HCT116 (cell line): ENCODE measurements at regions not wholly inside any gene's neighbourhood (a gene's known extent, or its start where the extent isn't known, plus 50 kb on each side); places are given as distances from the start of the nearest gene placed in this dataset.

ENCODE experiments used
- ATAC-seq: fragments of 200-7000 bp; cut with Tn5 transposase; 2 replicates; pipeline ENCODE4 v1.9.1; 2020; ENCODE audit warnings: mild to moderate bottlenecking, moderate library complexity
- BruUV-seq: library from RNA; stranded (reverse); fragments of 400-500 nt; replicated peaks from 2 replicates; lab custom pipeline; 2021; lab: Mats Ljungman, UMichigan
- CTCF ChIA-PET: fragments of 300-600 bp; sonication (Branson Sonifier 250); formaldehyde crosslinking; loops from one replicate; lab custom pipeline; 2021; ENCODE audit warnings: antibody characterized with exemption; lab: Charles Lee
- POLR2A ChIA-PET: fragments of 300-600, 350-600 bp; sonication (Branson Sonifier 250); formaldehyde crosslinking; loops from one replicate; lab custom pipeline; 2021; ENCODE audit warnings: antibody characterized with exemption; lab: Charles Lee
- RAD21 ChIA-PET, 2 experiments: fragments of 300-600 bp; sonication (Branson Sonifier 250); formaldehyde crosslinking; loops; one replicate each; lab custom pipeline; 2023; ENCODE audit warnings: low total read pairs in 2 of 2; ENCODE audit not compliant: uncharacterized antibody in 2 of 2, unreplicated experiment in 2 of 2, low non-redundant PET in 1 of 2; lab: Charles Lee
- DNase-seq: peaks from one replicate; pipeline ENCODE4 v3.0.0-alpha.2; 2010; ENCODE audit warnings: low read depth, low spot score
- H2AFZ ChIP-seq: fragments of 200-600 bp; shearing (Covaris generic), sonication (generic); 2 replicates; pipeline ENCODE4 v1.6.1; 2017; ENCODE audit warnings: low read depth, mixed run types, mixed read lengths, antibody characterized with exemption, low read length; ENCODE audit not compliant: poor library complexity, severe bottlenecking
- H3K27ac ChIP-seq: 2 replicates; pipeline ENCODE4 v1.5.1; 2012; ENCODE audit warnings: low read depth, low read length
- H3K27me3 ChIP-seq: fragments of 200-600 bp; sonication (generic); 2 replicates; pipeline ENCODE4 v1.6.1; 2016; ENCODE audit warnings: mixed run types, low read length, mixed read lengths; ENCODE audit not compliant: insufficient read depth
- H3K36me3 ChIP-seq, 2 experiments: fragments of 200-500 bp in 1 of 2; fragments of 200-600 bp in 1 of 2; sonication (Bioruptor generic) in 1 of 2; sonication (generic) in 1 of 2; 2 replicates each; pipeline versions ENCODE4 v1.5.1 to v1.6.1; 2014 to 2016; ENCODE audit warnings: low read length in 2 of 2, inconsistent platforms in 1 of 2, mixed read lengths in 1 of 2, mixed run types in 1 of 2; ENCODE audit not compliant: insufficient read depth in 2 of 2, control insufficient read depth in 1 of 2
- H3K4me1 ChIP-seq, 2 experiments: fragments of 200-600 bp in 1 of 2; sonication (generic) in 1 of 2; 2 replicates each; pipeline versions ENCODE4 v1.5.1 to v1.6.1; 2012 to 2017; ENCODE audit warnings: low read length in 2 of 2, inconsistent platforms in 1 of 2, mild to moderate bottlenecking in 1 of 2, mixed read lengths in 1 of 2, mixed run types in 1 of 2, moderate library complexity in 1 of 2; ENCODE audit not compliant: insufficient read depth in 2 of 2, control insufficient read depth in 1 of 2
- H3K4me2 ChIP-seq: fragments of 200-600 bp; sonication (generic); 2 replicates; pipeline ENCODE4 v1.6.1; 2017; ENCODE audit warnings: mixed run types, low read length, mixed read lengths
- H3K4me3 ChIP-seq, 2 experiments: fragments of 200-600 bp in 1 of 2; sonication (generic) in 1 of 2; replicated peaks in 1 of 2; 2 replicates each; pipeline ENCODE4 v1.5.1; 2011 to 2016; ENCODE audit warnings: low read length in 2 of 2, control low read depth in 1 of 2, low read depth in 1 of 2, mild to moderate bottlenecking in 1 of 2, mixed read lengths in 1 of 2, mixed run types in 1 of 2
- H3K79me2 ChIP-seq: fragments of 200-600 bp; sonication (generic); 2 replicates; pipeline ENCODE4 v1.6.1; 2017; ENCODE audit warnings: mild to moderate bottlenecking, mixed run types, low read length, moderate library complexity, mixed read lengths; ENCODE audit not compliant: insufficient read depth
- H3K9ac ChIP-seq: fragments of 200-600 bp; sonication (generic); 2 replicates; pipeline ENCODE4 v1.6.1; 2016; ENCODE audit warnings: low read length, mixed read lengths
- H3K9me2 ChIP-seq: fragments of 200-600 bp; sonication (generic), shearing (Covaris generic); 2 replicates; pipeline ENCODE4 v1.6.1; 2017; ENCODE audit warnings: mixed run types, mild to moderate bottlenecking, moderate library complexity; ENCODE audit not compliant: insufficient read depth
- H3K9me3 ChIP-seq, 2 experiments: fragments of 200-500 bp in 1 of 2; fragments of 200-600 bp in 1 of 2; sonication (Bioruptor generic) in 1 of 2; sonication (generic) in 1 of 2; 2 replicates each; pipeline ENCODE4 v1.6.1; 2014 to 2017; ENCODE audit warnings: low read length in 2 of 2, mixed read lengths in 2 of 2, inconsistent platforms in 1 of 2, low read depth in 1 of 2, mild to moderate bottlenecking in 1 of 2, mixed run types in 1 of 2, moderate library complexity in 1 of 2; ENCODE audit not compliant: control insufficient read depth in 1 of 2, insufficient read depth in 1 of 2
- H4K20me1 ChIP-seq: fragments of 200-600 bp; sonication (generic), shearing (Covaris generic); 2 replicates; pipeline ENCODE4 v1.6.1; 2017; ENCODE audit warnings: mixed run types, mild to moderate bottlenecking, moderate library complexity; ENCODE audit not compliant: insufficient read depth
- CBX3 ChIP-seq: IDR thresholded peaks from 2 replicates; pipeline ENCODE4 v1.6.1; 2012; ENCODE audit warnings: low read depth
- ELF1 ChIP-seq: IDR thresholded peaks from 2 replicates; pipeline ENCODE4 v1.6.1; 2012; ENCODE audit warnings: low read depth, borderline replicate concordance
- POLR2AphosphoS5 ChIP-seq: IDR thresholded peaks from 2 replicates; pipeline ENCODE4 v1.6.1; 2011; ENCODE audit warnings: mild to moderate bottlenecking, low read depth, low read length, moderate library complexity
- RAD21 ChIP-seq: IDR thresholded peaks from 2 replicates; pipeline ENCODE4 v1.6.1; 2012; ENCODE audit warnings: low read depth, mild to moderate bottlenecking
- SIN3A ChIP-seq: IDR thresholded peaks from 2 replicates; pipeline ENCODE4 v1.6.1; 2012; ENCODE audit warnings: low read depth
- SP1 ChIP-seq: IDR thresholded peaks from 2 replicates; pipeline ENCODE4 v1.6.1; 2012; ENCODE audit warnings: low read depth
- TCF7L2 ChIP-seq: IDR thresholded peaks from 2 replicates; pipeline ENCODE4 v1.7.0; 2011; ENCODE audit warnings: borderline replicate concordance, inconsistent platforms; ENCODE audit not compliant: insufficient read depth, insufficient read length; ENCODE audit errors: extremely low read depth
- YY1 ChIP-seq: IDR thresholded peaks from 2 replicates; pipeline ENCODE4 v1.6.1; 2011; ENCODE audit warnings: low read length, low read depth, moderate library complexity, mild to moderate bottlenecking; ENCODE audit not compliant: insufficient replicate concordance; ENCODE audit errors: extremely low read depth
- ZFX ChIP-seq: fragments of 450-650 bp; IDR thresholded peaks from 2 replicates; pipeline ENCODE4 v1.6.1; 2017
- ZNF274 ChIP-seq: fragments of 200-500 bp; sonication (Bioruptor generic); IDR thresholded peaks from 2 replicates; pipeline ENCODE4 v1.6.1; 2014; ENCODE audit warnings: mild to moderate bottlenecking, low read depth, low read length, inconsistent platforms
- intact Hi-C: fragments of 100-400 bp; cut with micrococcal nuclease; formaldehyde crosslinking; loops from 2 replicates; pipeline ENCODE4 v1.10.0; 2022
- TF ChIP-seq, protein P1 (sequence below): IDR thresholded peaks from 2 replicates; pipeline ENCODE4 v1.6.1; 2012
- TF ChIP-seq, protein P2 (sequence below): IDR thresholded peaks from 2 replicates; pipeline ENCODE4 v1.6.1; 2012
- TF ChIP-seq, protein P3 (sequence below): IDR thresholded peaks from 2 replicates; pipeline ENCODE4 v1.6.1; 2012; ENCODE audit warnings: low read depth
- TF ChIP-seq, protein P4 (sequence below): IDR thresholded peaks from 2 replicates; pipeline ENCODE4 v1.6.1; 2011; ENCODE audit warnings: mild to moderate bottlenecking, low read length, moderate library complexity; ENCODE audit not compliant: insufficient replicate concordance; ENCODE audit errors: extremely low read depth

DNA sequence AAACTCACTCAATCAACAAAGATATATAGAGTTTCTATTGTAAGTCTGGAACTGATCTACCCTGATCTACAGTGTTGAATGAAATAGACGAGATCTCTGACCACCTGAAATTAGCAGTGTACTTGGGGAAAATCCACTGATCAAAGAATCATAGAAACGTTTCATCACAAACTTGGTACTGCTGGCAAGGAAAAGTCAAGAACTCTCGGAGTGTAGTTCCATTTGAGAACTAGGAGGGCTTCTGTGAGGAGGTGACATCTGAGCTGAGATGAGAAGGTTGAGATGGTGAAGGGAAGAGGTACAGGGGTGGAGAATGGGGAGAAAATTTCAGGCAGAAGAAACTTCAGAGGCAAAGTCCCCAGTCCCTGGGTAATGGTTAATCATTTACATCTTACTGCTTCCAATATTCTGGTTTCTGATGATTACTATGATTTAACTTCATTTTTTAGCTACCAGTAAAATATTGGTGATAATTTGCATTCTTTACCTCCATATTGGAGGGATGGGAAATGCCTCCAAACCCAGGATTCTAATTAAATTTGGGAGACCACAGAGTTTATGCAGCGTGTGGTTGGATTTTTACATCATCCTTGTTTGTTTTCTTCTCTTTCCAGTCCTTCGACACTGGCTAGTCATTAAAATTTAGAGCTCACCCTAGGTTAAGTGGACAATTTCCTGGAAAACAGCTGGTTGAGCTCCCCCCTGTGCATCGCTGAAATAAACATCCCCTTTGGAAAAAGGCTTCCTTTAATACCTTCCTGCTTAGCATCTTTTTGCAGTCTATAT, 191.9 kb downstream of the BCAS1 start:
- H3K9ac ChIP-seq, result no peak overlapping the region
- intact Hi-C loops, result no loop called here
- H3K4me2 ChIP-seq, result no peak overlapping the region
- TF ChIP-seq SP1, result no peak
- TF ChIP-seq POLR2AphosphoS5, result no peak
- no peak for TF ChIP-seq ZNF274
- TF ChIP-seq YY1, result no peak
- TF ChIP-seq ELF1, result no peak
- TF ChIP-seq, protein P1, sequence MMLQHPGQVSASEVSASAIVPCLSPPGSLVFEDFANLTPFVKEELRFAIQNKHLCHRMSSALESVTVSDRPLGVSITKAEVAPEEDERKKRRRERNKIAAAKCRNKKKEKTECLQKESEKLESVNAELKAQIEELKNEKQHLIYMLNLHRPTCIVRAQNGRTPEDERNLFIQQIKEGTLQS, result no peak
- TF ChIP-seq SIN3A, result no peak
- ChIA-PET CTCF (interaction anchor here (1.2 kb wide), 1 partner anchor 8 kb away, joined by 3 read pairs; no protein-coding TSS in a partner anchor), RAD21 (no interaction called here), POLR2A (no interaction called here)
- no TSS peak for BruUV-seq
- peaks cover 8% of the 10 kb centered on the region in 2 experiments; a peak in 3 of 4 replicates for H3K4me1 ChIP-seq
- H3K27me3 ChIP-seq, result no peaks in the 10 kb centered on the region
- no peak for DNase-seq
- no peaks in the 10 kb centered on the region for H3K9me3 ChIP-seq
- no peak overlapping the region for H3K27ac ChIP-seq
- no peak overlapping the region for H2AFZ ChIP-seq
- H3K79me2 ChIP-seq, result no peaks in the 10 kb centered on the region
- H3K9me2 ChIP-seq, result no peaks in the 10 kb centered on the region
- H4K20me1 ChIP-seq, result no peaks in the 10 kb centered on the region
- H3K36me3 ChIP-seq, result no peaks in the 10 kb centered on the region
- no peak overlapping the region for H3K4me3 ChIP-seq
- ATAC-seq, result no peak

DNA sequence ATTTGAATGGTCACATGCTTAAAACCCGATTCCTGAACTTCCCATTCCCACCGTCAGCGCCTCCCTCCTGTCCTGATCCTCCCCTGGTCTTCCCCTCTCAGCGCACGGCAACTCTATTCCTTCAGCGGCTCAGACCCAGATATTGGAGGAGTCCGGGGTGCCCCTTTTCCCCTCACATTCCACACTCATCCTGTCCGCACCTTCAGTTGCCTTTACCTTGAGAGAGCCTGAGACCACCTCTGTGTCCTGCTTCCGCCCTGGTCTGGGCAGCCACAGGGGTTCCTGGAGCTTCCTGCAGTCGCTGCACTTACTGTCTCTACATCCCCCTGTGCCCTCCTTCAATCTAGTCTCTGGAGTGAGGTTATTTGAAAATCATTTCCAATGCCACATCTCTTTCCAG, 193.4 kb downstream of the BCAS1 start:
- Histone ChIP-seq H3K36me3 (no peaks in the 10 kb centered on the region), H2AFZ (no peak overlapping the region), H3K79me2 (no peaks in the 10 kb centered on the region), H3K9me2 (no peaks in the 10 kb centered on the region), H3K4me1 (0 out of 4 replicates have a peak, but pooled peaks cover 0 to 3% of the 10 kb centered on the region in 2 experiments), H3K27me3 (no peaks in the 10 kb centered on the region), H3K27ac (no peak overlapping the region), H3K4me3 (no peak overlapping the region), H3K9me3 (no peaks in the 10 kb centered on the region), H3K4me2 (no peak overlapping the region), H4K20me1 (no peaks in the 10 kb centered on the region), H3K9ac (no peak overlapping the region)
- ChIA-PET RAD21 (no interaction called here), POLR2A (no interaction called here), CTCF (no interaction called here)
- DNase-seq (no peak), ATAC-seq (no peak)
- BruUV-seq, result no TSS peak
- intact Hi-C loops, result no loop called here
- TF ChIP-seq ZFX (no peak), CBX3 (no peak), RAD21 (no peak), TCF7L2 (no peak), POLR2AphosphoS5 (no peak), SIN3A (no peak)
- TF ChIP-seq, protein P2, sequence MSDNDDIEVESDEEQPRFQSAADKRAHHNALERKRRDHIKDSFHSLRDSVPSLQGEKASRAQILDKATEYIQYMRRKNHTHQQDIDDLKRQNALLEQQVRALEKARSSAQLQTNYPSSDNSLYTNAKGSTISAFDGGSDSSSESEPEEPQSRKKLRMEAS, result no peak
- TF ChIP-seq, protein P3, sequence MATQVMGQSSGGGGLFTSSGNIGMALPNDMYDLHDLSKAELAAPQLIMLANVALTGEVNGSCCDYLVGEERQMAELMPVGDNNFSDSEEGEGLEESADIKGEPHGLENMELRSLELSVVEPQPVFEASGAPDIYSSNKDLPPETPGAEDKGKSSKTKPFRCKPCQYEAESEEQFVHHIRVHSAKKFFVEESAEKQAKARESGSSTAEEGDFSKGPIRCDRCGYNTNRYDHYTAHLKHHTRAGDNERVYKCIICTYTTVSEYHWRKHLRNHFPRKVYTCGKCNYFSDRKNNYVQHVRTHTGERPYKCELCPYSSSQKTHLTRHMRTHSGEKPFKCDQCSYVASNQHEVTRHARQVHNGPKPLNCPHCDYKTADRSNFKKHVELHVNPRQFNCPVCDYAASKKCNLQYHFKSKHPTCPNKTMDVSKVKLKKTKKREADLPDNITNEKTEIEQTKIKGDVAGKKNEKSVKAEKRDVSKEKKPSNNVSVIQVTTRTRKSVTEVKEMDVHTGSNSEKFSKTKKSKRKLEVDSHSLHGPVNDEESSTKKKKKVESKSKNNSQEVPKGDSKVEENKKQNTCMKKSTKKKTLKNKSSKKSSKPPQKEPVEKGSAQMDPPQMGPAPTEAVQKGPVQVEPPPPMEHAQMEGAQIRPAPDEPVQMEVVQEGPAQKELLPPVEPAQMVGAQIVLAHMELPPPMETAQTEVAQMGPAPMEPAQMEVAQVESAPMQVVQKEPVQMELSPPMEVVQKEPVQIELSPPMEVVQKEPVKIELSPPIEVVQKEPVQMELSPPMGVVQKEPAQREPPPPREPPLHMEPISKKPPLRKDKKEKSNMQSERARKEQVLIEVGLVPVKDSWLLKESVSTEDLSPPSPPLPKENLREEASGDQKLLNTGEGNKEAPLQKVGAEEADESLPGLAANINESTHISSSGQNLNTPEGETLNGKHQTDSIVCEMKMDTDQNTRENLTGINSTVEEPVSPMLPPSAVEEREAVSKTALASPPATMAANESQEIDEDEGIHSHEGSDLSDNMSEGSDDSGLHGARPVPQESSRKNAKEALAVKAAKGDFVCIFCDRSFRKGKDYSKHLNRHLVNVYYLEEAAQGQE, result no peak
- TF ChIP-seq, protein P4, sequence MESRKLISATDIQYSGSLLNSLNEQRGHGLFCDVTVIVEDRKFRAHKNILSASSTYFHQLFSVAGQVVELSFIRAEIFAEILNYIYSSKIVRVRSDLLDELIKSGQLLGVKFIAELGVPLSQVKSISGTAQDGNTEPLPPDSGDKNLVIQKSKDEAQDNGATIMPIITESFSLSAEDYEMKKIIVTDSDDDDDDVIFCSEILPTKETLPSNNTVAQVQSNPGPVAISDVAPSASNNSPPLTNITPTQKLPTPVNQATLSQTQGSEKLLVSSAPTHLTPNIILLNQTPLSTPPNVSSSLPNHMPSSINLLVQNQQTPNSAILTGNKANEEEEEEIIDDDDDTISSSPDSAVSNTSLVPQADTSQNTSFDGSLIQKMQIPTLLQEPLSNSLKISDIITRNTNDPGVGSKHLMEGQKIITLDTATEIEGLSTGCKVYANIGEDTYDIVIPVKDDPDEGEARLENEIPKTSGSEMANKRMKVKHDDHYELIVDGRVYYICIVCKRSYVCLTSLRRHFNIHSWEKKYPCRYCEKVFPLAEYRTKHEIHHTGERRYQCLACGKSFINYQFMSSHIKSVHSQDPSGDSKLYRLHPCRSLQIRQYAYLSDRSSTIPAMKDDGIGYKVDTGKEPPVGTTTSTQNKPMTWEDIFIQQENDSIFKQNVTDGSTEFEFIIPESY, result no peak
